CD4-positive, alpha-beta memory T cell (primary cell): ENCODE measurements at regions not wholly inside any gene's neighbourhood (a gene's known extent, or its start where the extent isn't known, plus 50 kb on each side); places are given as distances from the start of the nearest gene placed in this dataset.

Source experiments
- CTCF ChIA-PET: fragments of 350-600 bp; sonication (Branson Sonifier 250); formaldehyde crosslinking; loops from one replicate; lab custom pipeline; 2021; ENCODE audit warnings: inconsistent platforms; ENCODE audit not compliant: partially characterized antibody; lab: Charles Lee
- POLR2A ChIA-PET: fragments of 350-600 bp; sonication (Branson Sonifier 250); formaldehyde crosslinking; loops from one replicate; lab custom pipeline; 2021; ENCODE audit not compliant: partially characterized antibody; lab: Charles Lee
- DNase-seq, 5 donors: peaks; one replicate each; pipeline versions ENCODE4 v3.0.0 to v3.0.0-alpha.2; 2020 to 2022; ENCODE audit warnings: mixed read lengths in 1 of 5
- H3K27ac ChIP-seq: one replicate; pipeline ENCODE4 v1.7.0; 2013; ENCODE audit warnings: low read depth, low read length
- H3K27me3 ChIP-seq: 2 replicates; pipeline ENCODE4 v1.7.0; 2013; ENCODE audit warnings: mild to moderate bottlenecking, low read length, moderate library complexity; ENCODE audit not compliant: insufficient read depth
- H3K36me3 ChIP-seq: 2 replicates; pipeline ENCODE4 v1.7.0; 2013; ENCODE audit warnings: mild to moderate bottlenecking, low read length, moderate library complexity; ENCODE audit not compliant: insufficient read depth
- H3K4me1 ChIP-seq: 2 replicates; pipeline ENCODE4 v1.7.0; 2013; ENCODE audit warnings: mild to moderate bottlenecking, low read length, moderate library complexity; ENCODE audit not compliant: insufficient read depth
- H3K4me3 ChIP-seq, 2 donors: one replicate each; pipeline ENCODE4 v1.7.0; 2013; ENCODE audit warnings: low read length in 2 of 2, mild to moderate bottlenecking in 1 of 2
- H3K9me3 ChIP-seq, 2 donors: one replicate each; pipeline ENCODE4 v1.7.0; 2013; ENCODE audit warnings: low read length in 2 of 2, control low read depth in 1 of 2; ENCODE audit not compliant: control insufficient read depth in 1 of 2
- H3K27ac Mint-ChIP-seq, 7 donors: one replicate each; pipeline ENCODE4 v1.8.0; 2020 to 2021; ENCODE audit warnings: mixed read lengths in 7 of 7, mild to moderate bottlenecking in 6 of 7, inconsistent platforms in 3 of 7, moderate library complexity in 3 of 7
- H3K27me3 Mint-ChIP-seq, 2 donors: one replicate each; pipeline ENCODE4 v1.8.0; 2020 to 2021; ENCODE audit warnings: mixed read lengths in 2 of 2
- H3K36me3 Mint-ChIP-seq, 2 donors: one replicate each; pipeline ENCODE4 v1.8.0; 2020 to 2021; ENCODE audit warnings: mixed read lengths in 2 of 2, inconsistent platforms in 1 of 2, mild to moderate bottlenecking in 1 of 2
- H3K4me1 Mint-ChIP-seq, 4 donors: one replicate each; pipeline ENCODE4 v1.8.0; 2020 to 2021; ENCODE audit warnings: mixed read lengths in 4 of 4, mild to moderate bottlenecking in 1 of 4
- H3K4me3 Mint-ChIP-seq, 8 donors: one replicate each; pipeline ENCODE4 v1.8.0; 2020 to 2021; ENCODE audit warnings: mixed read lengths in 8 of 8, mild to moderate bottlenecking in 7 of 8, moderate library complexity in 6 of 8, inconsistent platforms in 3 of 8
- H3K9me3 Mint-ChIP-seq, 8 donors: one replicate each; pipeline ENCODE4 v1.8.0; 2020 to 2021; ENCODE audit warnings: mixed read lengths in 8 of 8, mild to moderate bottlenecking in 5 of 8, inconsistent platforms in 3 of 8, moderate library complexity in 1 of 8
- intact Hi-C: fragments of 100-400 bp; cut with micrococcal nuclease; formaldehyde crosslinking; loops from one replicate; pipeline ENCODE4 v1.15.1; 2023

DNA sequence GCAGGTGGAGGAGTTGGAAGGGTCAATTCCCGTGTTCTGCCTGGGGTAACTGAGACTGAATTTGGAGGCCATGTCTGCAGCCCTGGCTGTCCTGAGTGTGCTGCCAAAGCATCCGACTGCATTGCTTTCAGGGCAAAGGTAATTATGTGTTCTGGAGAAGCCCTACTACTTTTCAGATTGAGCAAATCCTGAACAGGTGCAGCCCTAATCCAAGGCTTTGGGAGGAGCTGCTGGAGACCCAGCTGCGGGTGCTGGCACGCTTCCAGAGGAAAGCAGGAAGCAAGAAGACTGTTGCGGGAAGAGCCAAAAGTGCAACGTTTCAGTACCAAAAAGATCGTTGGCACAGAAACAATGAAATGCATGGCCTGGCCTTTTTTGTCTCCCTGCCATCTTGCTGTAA lies 73.7 kb upstream of the NRIP1 start:
- no peaks in the 10 kb centered on the region for H3K27me3 ChIP-seq
- no peak overlapping the region for H3K27ac Mint-ChIP-seq
- no peaks in the 10 kb centered on the region for H3K9me3 Mint-ChIP-seq
- no peak overlapping the region for H3K27ac ChIP-seq
- no peaks in the 10 kb centered on the region for H3K36me3 ChIP-seq
- CTCF ChIA-PET = no interaction called here
- POLR2A ChIA-PET = no interaction called here
- no peaks in the 10 kb centered on the region for H3K9me3 ChIP-seq
- H3K4me1 Mint-ChIP-seq = no peaks in the 10 kb centered on the region
- intact Hi-C loops = no loop called here
- no peaks in the 10 kb centered on the region for H3K4me1 ChIP-seq
- DNase-seq = no peak
- no peak overlapping the region for H3K4me3 Mint-ChIP-seq
- no peak overlapping the region for H3K4me3 ChIP-seq
- H3K36me3 Mint-ChIP-seq = no peaks in the 10 kb centered on the region
- peaks cover 8 to 13% of the 10 kb centered on the region in 2 donors for H3K27me3 Mint-ChIP-seq

DNA sequence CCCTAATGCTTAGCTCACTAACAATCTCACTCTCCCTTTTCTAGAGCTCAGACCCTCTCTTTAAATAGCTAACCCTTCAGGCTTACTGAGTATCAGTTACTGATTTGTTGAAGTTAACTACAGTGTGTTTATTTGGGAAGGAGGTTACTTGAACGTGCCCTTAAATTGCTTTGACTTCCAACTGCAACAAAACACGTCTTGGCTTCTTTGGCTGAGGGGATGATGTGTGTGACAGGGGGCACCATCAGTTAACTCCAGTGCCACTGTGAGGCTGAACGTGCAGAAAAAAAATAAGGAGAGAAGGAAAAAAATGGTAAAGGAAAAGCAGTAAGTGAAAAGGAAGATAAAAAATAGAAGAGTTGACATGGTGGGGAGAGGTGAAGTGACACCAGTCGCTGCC lies 75.1 kb upstream of the NRIP1 start:
- ChIA-PET CTCF (no interaction called here), POLR2A (no interaction called here)
- H3K4me3 ChIP-seq = no peak overlapping the region
- Mint-ChIP-seq H3K27me3 (peaks cover 8 to 13% of the 10 kb centered on the region in 2 donors), H3K4me1 (no peaks in the 10 kb centered on the region), H3K27ac (no peak overlapping the region), H3K9me3 (no peaks in the 10 kb centered on the region), H3K4me3 (no peak overlapping the region), H3K36me3 (no peaks in the 10 kb centered on the region)
- no peaks in the 10 kb centered on the region for H3K27me3 ChIP-seq
- no peaks in the 10 kb centered on the region for H3K9me3 ChIP-seq
- no peak overlapping the region for H3K27ac ChIP-seq
- no peaks in the 10 kb centered on the region for H3K36me3 ChIP-seq
- intact Hi-C loops = no loop called here
- no peaks in the 10 kb centered on the region for H3K4me1 ChIP-seq
- DNase-seq = no peak

DNA sequence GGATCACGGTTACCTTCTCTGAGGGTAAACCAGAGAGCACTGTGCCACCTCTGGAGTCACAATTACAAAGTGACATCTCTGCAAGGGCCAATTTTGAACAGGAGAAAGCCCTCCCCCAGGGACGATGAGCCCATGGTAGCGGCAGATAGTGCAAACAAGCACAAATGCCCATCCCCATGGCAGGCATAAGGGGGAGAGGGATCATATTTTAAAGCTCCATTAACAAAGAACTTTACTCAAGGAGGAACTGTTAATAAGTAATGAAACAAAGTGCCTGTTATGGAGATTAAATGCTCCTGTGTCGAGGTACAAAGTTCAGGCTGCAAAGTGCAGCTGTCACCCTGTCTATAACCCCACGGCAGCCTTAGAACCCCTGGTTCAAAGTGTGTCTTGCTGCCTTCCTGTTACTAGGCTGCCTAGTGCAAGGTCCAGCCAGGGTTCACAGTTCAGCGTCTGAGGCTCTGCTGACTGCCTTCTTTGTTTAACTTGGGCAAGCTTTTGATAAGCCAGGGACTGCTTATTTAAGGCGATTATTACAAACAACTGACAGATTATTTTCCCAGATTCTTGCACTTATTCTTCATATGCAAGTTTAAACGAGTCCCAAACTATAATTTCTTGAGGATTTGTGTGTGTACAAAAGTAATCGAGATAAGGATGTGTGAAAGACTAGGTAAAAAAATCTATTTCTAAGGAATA lies 75.7 kb upstream of the NRIP1 start:
- CTCF ChIA-PET = no interaction called here
- H3K27ac Mint-ChIP-seq = no peak overlapping the region
- Histone ChIP-seq H3K36me3 (no peaks in the 10 kb centered on the region), H3K4me3 (no peak overlapping the region), H3K27ac (no peak overlapping the region), H3K27me3 (no peaks in the 10 kb centered on the region), H3K4me1 (no peaks in the 10 kb centered on the region), H3K9me3 (no peaks in the 10 kb centered on the region)
- H3K9me3 Mint-ChIP-seq = no peaks in the 10 kb centered on the region
- POLR2A ChIA-PET = no interaction called here
- no peaks in the 10 kb centered on the region for H3K36me3 Mint-ChIP-seq
- intact Hi-C loops = no loop called here
- H3K4me1 Mint-ChIP-seq = no peaks in the 10 kb centered on the region
- DNase-seq = no peak
- H3K4me3 Mint-ChIP-seq = no peak overlapping the region
- peaks cover 8 to 13% of the 10 kb centered on the region in 2 donors for H3K27me3 Mint-ChIP-seq

GRCh38 chr21:15141261-15141970 lies 76.6 kb upstream of the NRIP1 start:
- POLR2A ChIA-PET = no interaction called here
- Mint-ChIP-seq H3K9me3 (no peaks in the 10 kb centered on the region), H3K4me1 (no peaks in the 10 kb centered on the region), H3K4me3 (no peak overlapping the region), H3K27me3 (peaks cover 8 to 13% of the 10 kb centered on the region in 2 donors), H3K27ac (no peak overlapping the region), H3K36me3 (no peaks in the 10 kb centered on the region)
- Histone ChIP-seq H3K4me3 (no peak overlapping the region), H3K27me3 (no peaks in the 10 kb centered on the region), H3K9me3 (no peaks in the 10 kb centered on the region), H3K36me3 (no peaks in the 10 kb centered on the region), H3K4me1 (no peaks in the 10 kb centered on the region), H3K27ac (no peak overlapping the region)
- DNase-seq = no peak
- CTCF ChIA-PET = no interaction called here
- intact Hi-C loops = no loop called here

GRCh38 chr21:15144026-15144425 lies 79.2 kb upstream of the NRIP1 start:
- H3K36me3 Mint-ChIP-seq = no peaks in the 10 kb centered on the region
- CTCF ChIA-PET = no interaction called here
- Histone ChIP-seq H3K36me3 (no peaks in the 10 kb centered on the region), H3K4me1 (no peaks in the 10 kb centered on the region), H3K9me3 (no peaks in the 10 kb centered on the region), H3K27ac (no peak overlapping the region), H3K27me3 (no peaks in the 10 kb centered on the region), H3K4me3 (no peak overlapping the region)
- POLR2A ChIA-PET = no interaction called here
- H3K4me1 Mint-ChIP-seq = no peaks in the 10 kb centered on the region
- H3K27me3 Mint-ChIP-seq = peaks cover 8 to 13% of the 10 kb centered on the region in 2 donors
- H3K27ac Mint-ChIP-seq = no peak overlapping the region
- intact Hi-C loops = no loop called here
- H3K9me3 Mint-ChIP-seq = no peaks in the 10 kb centered on the region
- no peak overlapping the region for H3K4me3 Mint-ChIP-seq
- DNase-seq = no peak

GRCh38 chr21:15148437-15148836 lies 83.6 kb upstream of the NRIP1 start:
- CTCF ChIA-PET = no interaction called here
- no peaks in the 10 kb centered on the region for H3K27me3 ChIP-seq
- no peaks in the 10 kb centered on the region for H3K9me3 Mint-ChIP-seq
- H3K36me3 Mint-ChIP-seq = no peaks in the 10 kb centered on the region
- H3K36me3 ChIP-seq = no peaks in the 10 kb centered on the region
- no peak overlapping the region for H3K4me3 ChIP-seq
- peaks cover 4 to 5% of the 10 kb centered on the region in 2 donors for H3K27me3 Mint-ChIP-seq
- intact Hi-C loops = no loop called here
- no peak overlapping the region for H3K27ac ChIP-seq
- POLR2A ChIA-PET = no interaction called here
- no peaks in the 10 kb centered on the region for H3K9me3 ChIP-seq
- no peaks in the 10 kb centered on the region for H3K4me1 Mint-ChIP-seq
- H3K27ac Mint-ChIP-seq = no peak overlapping the region
- no peak overlapping the region for H3K4me3 Mint-ChIP-seq
- no peak for DNase-seq
- no peaks in the 10 kb centered on the region for H3K4me1 ChIP-seq

GRCh38 chr21:15149600-15150224 lies 84.9 kb upstream of the NRIP1 start:
- intact Hi-C loops = no loop called here
- DNase-seq = no peak
- ChIA-PET CTCF (no interaction called here), POLR2A (no interaction called here)
- no peaks in the 10 kb centered on the region for H3K4me1 ChIP-seq
- H3K27me3 ChIP-seq = no peaks in the 10 kb centered on the region
- no peak overlapping the region for H3K27ac ChIP-seq
- H3K4me3 Mint-ChIP-seq = no peak overlapping the region
- peaks cover 4 to 5% of the 10 kb centered on the region in 2 donors for H3K27me3 Mint-ChIP-seq
- no peaks in the 10 kb centered on the region for H3K9me3 Mint-ChIP-seq
- H3K36me3 ChIP-seq = no peaks in the 10 kb centered on the region
- H3K4me3 ChIP-seq = no peak overlapping the region
- H3K36me3 Mint-ChIP-seq = no peaks in the 10 kb centered on the region
- H3K4me1 Mint-ChIP-seq = no peaks in the 10 kb centered on the region
- no peak overlapping the region for H3K27ac Mint-ChIP-seq
- no peaks in the 10 kb centered on the region for H3K9me3 ChIP-seq
